SK-N-SH (cell line): ENCODE measurements at regions not wholly inside any gene's neighbourhood (a gene's known extent, or its start where the extent isn't known, plus 50 kb on each side); places are given as distances from the start of the nearest gene placed in this dataset.

Source experiments
- CTCF ChIA-PET: fragments of 300-600, 350-600 bp; formaldehyde crosslinking; extraction: SDS; loops from one replicate; lab custom pipeline; 2021; lab: Yijun Ruan, JAX
- POLR2A ChIA-PET: fragments of 350-600 bp; sonication (Branson Sonifier 250); formaldehyde crosslinking; extraction: SDS; loops from one replicate; lab custom pipeline; 2020; ENCODE audit warnings: antibody characterized with exemption, inconsistent platforms; lab: Yijun Ruan, JAX
- DNase-seq: peaks from one replicate; pipeline ENCODE4 v3.0.0; 2012
- H2AFZ ChIP-seq: fragments of 200-600 bp; sonication (generic); 2 replicates; pipeline ENCODE4 v1.8.1; 2016; ENCODE audit warnings: antibody characterized with exemption, mild to moderate bottlenecking, low read depth
- H3F3A ChIP-seq: fragments of 200-600 bp; sonication (generic); replicated peaks from 2 replicates; pipeline ENCODE3; 2016; ENCODE audit warnings: antibody characterized with exemption, mild to moderate bottlenecking; ENCODE audit not compliant: insufficient read depth
- H3K27ac ChIP-seq, 2 experiments: fragments of 200-500 bp in 1 of 2; fragments of 200-600 bp in 1 of 2; sonication (Bioruptor generic) in 1 of 2; sonication (generic), shearing (Covaris generic) in 1 of 2; 2 replicates each; pipeline versions ENCODE4 v1.5.1 to v1.6.1; 2014 to 2016; ENCODE audit warnings: low read depth in 2 of 2, inconsistent platforms in 1 of 2, low read length in 1 of 2, mild to moderate bottlenecking in 1 of 2, mixed read lengths in 1 of 2
- H3K27me3 ChIP-seq: fragments of 200-600 bp; sonication (generic), shearing (Covaris generic); 2 replicates; pipeline ENCODE4 v1.6.1; 2016; ENCODE audit warnings: mixed run types; ENCODE audit not compliant: insufficient read depth
- H3K36me3 ChIP-seq, 2 experiments: fragments of 200-500 bp in 1 of 2; fragments of 200-600 bp in 1 of 2; sonication (Bioruptor generic) in 1 of 2; sonication (generic) in 1 of 2; replicated peaks in 1 of 2; 2 replicates each; pipeline versions ENCODE3 to v1.5.1; 2014 to 2016; ENCODE audit warnings: low read length in 1 of 2, mild to moderate bottlenecking in 1 of 2; ENCODE audit not compliant: insufficient read depth in 2 of 2, control insufficient read depth in 1 of 2
- H3K4me1 ChIP-seq, 2 experiments: fragments of 200-500 bp in 1 of 2; fragments of 200-600 bp in 1 of 2; sonication (Bioruptor generic) in 1 of 2; sonication (generic), shearing (Covaris generic) in 1 of 2; 2 replicates each; pipeline versions ENCODE4 v1.5.1 to v1.6.1; 2014 to 2016; ENCODE audit warnings: low read depth in 1 of 2, low read length in 1 of 2, mixed run types in 1 of 2; ENCODE audit not compliant: insufficient read depth in 2 of 2, control insufficient read depth in 1 of 2
- H3K4me2 ChIP-seq: fragments of 200-600 bp; sonication (generic), shearing (Covaris generic); 2 replicates; pipeline ENCODE4 v1.6.1; 2017; ENCODE audit warnings: mixed run types
- H3K4me3 ChIP-seq, 2 experiments: fragments of 200-500 bp in 1 of 2; fragments of 200-600 bp in 1 of 2; sonication (Bioruptor generic) in 1 of 2; sonication (generic), shearing (Covaris generic) in 1 of 2; 2 replicates each; pipeline versions ENCODE4 v1.5.1 to v1.8.1; 2014 to 2016; ENCODE audit warnings: low read depth in 2 of 2, inconsistent platforms in 1 of 2, low read length in 1 of 2, mild to moderate bottlenecking in 1 of 2, mixed read lengths in 1 of 2, moderate library complexity in 1 of 2
- H3K79me2 ChIP-seq: fragments of 200-600 bp; sonication (generic); 2 replicates; pipeline ENCODE4 v1.8.1; 2017; ENCODE audit warnings: mild to moderate bottlenecking; ENCODE audit not compliant: insufficient read depth
- H3K9ac ChIP-seq: fragments of 200-600 bp; sonication (generic); 2 replicates; pipeline ENCODE4 v1.6.1; 2017; ENCODE audit warnings: mixed run types
- H3K9me2 ChIP-seq: fragments of 200-600 bp; sonication (generic); 2 replicates; pipeline ENCODE4 v1.6.1; 2017; ENCODE audit warnings: mixed run types
- H3K9me3 ChIP-seq: fragments of 200-600 bp; sonication (generic); 2 replicates; pipeline ENCODE4 v1.6.1; 2017; ENCODE audit warnings: mixed run types, mild to moderate bottlenecking, moderate library complexity
- H4K20me1 ChIP-seq: fragments of 200-600 bp; sonication (generic); 2 replicates; pipeline ENCODE4 v1.6.1; 2017; ENCODE audit warnings: mild to moderate bottlenecking, mixed run types; ENCODE audit not compliant: insufficient read depth
- CHD2 ChIP-seq: fragments of 150-350 bp; IDR thresholded peaks from 2 replicates; pipeline ENCODE4 v1.6.1; 2018; ENCODE audit warnings: low read length; ENCODE audit not compliant: partially characterized antibody
- EP300 ChIP-seq, 2 experiments: IDR thresholded peaks; 2 replicates each; pipeline versions ENCODE4 v1.4.0 to v1.6.1; 2012; ENCODE audit warnings: borderline replicate concordance in 1 of 2, low read depth in 1 of 2, low read length in 1 of 2
- FOSL2 ChIP-seq: IDR thresholded peaks from 2 replicates; pipeline ENCODE4 v1.4.0; 2012; ENCODE audit warnings: low read depth, mild to moderate bottlenecking, moderate library complexity, borderline replicate concordance
- GABPA ChIP-seq: IDR thresholded peaks from 2 replicates; pipeline ENCODE4 v1.4.0; 2012; ENCODE audit warnings: low read depth, mild to moderate bottlenecking
- GATA2 ChIP-seq: sonication (generic); formaldehyde crosslinking; IDR thresholded peaks from 2 replicates; pipeline ENCODE4 v1.5.0; 2020; ENCODE audit warnings: mild to moderate bottlenecking, missing genetic modification reagents
- NFIC ChIP-seq: IDR thresholded peaks from 2 replicates; pipeline ENCODE4 v1.4.0; 2012; ENCODE audit warnings: borderline replicate concordance
- NRF1 ChIP-seq: IDR thresholded peaks from 2 replicates; pipeline ENCODE4 v1.6.1; 2012; ENCODE audit warnings: low read depth, mild to moderate bottlenecking, low read length
- PBX3 ChIP-seq: IDR thresholded peaks from 2 replicates; pipeline ENCODE4; 2012
- POLR2AphosphoS5 ChIP-seq: IDR thresholded peaks from 2 replicates; pipeline ENCODE4 v1.6.1; 2012; ENCODE audit warnings: low read depth, low read length
- RAD21 ChIP-seq: IDR thresholded peaks from 2 replicates; pipeline ENCODE4 v1.6.1; 2012; ENCODE audit warnings: mild to moderate bottlenecking, low read length
- RXRA ChIP-seq: IDR thresholded peaks from 2 replicates; pipeline ENCODE4 v1.4.0; 2012; ENCODE audit warnings: low read depth, mild to moderate bottlenecking, borderline replicate concordance
- SIN3A ChIP-seq: IDR thresholded peaks from 2 replicates; pipeline ENCODE4 v1.6.1; 2012; ENCODE audit warnings: low read depth, mild to moderate bottlenecking, low read length, moderate library complexity, borderline replicate concordance
- SMC3 ChIP-seq: IDR thresholded peaks from 2 replicates; pipeline ENCODE4 v1.6.1; 2012; ENCODE audit warnings: low read depth, low read length, improper control_type of control experiment
- TAF1 ChIP-seq: IDR thresholded peaks from 2 replicates; pipeline ENCODE4 v1.6.1; 2012; ENCODE audit warnings: low read depth, mild to moderate bottlenecking, low read length, moderate library complexity, borderline replicate concordance
- YY1 ChIP-seq: IDR thresholded peaks from 2 replicates; pipeline ENCODE4 v1.4.0; 2012; ENCODE audit warnings: low read depth, mild to moderate bottlenecking
- WGBS: methylation state at CpG from one replicate; pipeline ENCODE4 v1.1.6; 2017; ENCODE audit warnings: low lambda C conversion rate; 5-methylcytosine and 5-hydroxymethylcytosine counted together
- TF ChIP-seq, protein P1 (sequence below): fragments of 150-350 bp; IDR thresholded peaks from 2 replicates; pipeline ENCODE4 v1.6.1; 2017; ENCODE audit warnings: antibody characterized with exemption, low read length, low read depth, borderline replicate concordance
- TF ChIP-seq, protein P2 (sequence below): IDR thresholded peaks from 2 replicates; pipeline ENCODE4 v1.4.0; 2012; ENCODE audit warnings: low read depth
- TF ChIP-seq, protein P3 (sequence below): fragments of 150-350 bp; IDR thresholded peaks from 2 replicates; pipeline ENCODE4 v1.6.1; 2016; ENCODE audit warnings: mild to moderate bottlenecking, low read depth, low read length

- Histone ChIP-seq H3K9ac (no peak overlapping the region), H3K79me2 (no peaks in the 10 kb centered on the region)
- CTCF ChIA-PET, result no interaction called here
- TF ChIP-seq CHD2 (no peak), GATA2 (no peak), TAF1 (no peak), FOSL2 (no peak), NFIC (no peak), SIN3A (no peak), EP300 (IDR thresholded peaks at IDR 0.05; ENCODE audit: borderline replicate concordance in 1 of 2, low read depth in 1 of 2, low read length in 1 of 2) (no peak), SMC3 (no peak), GABPA (no peak), YY1 (no peak), PBX3 (no peak), NRF1 (no peak), POLR2AphosphoS5 (no peak), RXRA (no peak), RAD21 (no peak)
- TF ChIP-seq, protein P1, sequence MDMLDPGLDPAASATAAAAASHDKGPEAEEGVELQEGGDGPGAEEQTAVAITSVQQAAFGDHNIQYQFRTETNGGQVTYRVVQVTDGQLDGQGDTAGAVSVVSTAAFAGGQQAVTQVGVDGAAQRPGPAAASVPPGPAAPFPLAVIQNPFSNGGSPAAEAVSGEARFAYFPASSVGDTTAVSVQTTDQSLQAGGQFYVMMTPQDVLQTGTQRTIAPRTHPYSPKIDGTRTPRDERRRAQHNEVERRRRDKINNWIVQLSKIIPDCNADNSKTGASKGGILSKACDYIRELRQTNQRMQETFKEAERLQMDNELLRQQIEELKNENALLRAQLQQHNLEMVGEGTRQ, result no peak
- TF ChIP-seq, protein P2, sequence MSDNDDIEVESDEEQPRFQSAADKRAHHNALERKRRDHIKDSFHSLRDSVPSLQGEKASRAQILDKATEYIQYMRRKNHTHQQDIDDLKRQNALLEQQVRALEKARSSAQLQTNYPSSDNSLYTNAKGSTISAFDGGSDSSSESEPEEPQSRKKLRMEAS, result no peak
- TF ChIP-seq, protein P3, sequence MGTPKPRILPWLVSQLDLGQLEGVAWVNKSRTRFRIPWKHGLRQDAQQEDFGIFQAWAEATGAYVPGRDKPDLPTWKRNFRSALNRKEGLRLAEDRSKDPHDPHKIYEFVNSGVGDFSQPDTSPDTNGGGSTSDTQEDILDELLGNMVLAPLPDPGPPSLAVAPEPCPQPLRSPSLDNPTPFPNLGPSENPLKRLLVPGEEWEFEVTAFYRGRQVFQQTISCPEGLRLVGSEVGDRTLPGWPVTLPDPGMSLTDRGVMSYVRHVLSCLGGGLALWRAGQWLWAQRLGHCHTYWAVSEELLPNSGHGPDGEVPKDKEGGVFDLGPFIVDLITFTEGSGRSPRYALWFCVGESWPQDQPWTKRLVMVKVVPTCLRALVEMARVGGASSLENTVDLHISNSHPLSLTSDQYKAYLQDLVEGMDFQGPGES, result no peak
- TF ChIP-seq, all 33 proteins: peak for 0
- Histone ChIP-seq H3K4me3 (no peak overlapping the region), H3K9me2 (no peaks in the 10 kb centered on the region), H2AFZ (no peak overlapping the region), H3K36me3 (peaks cover 0 to 8% of the 10 kb centered on the region in 2 experiments), H3K9me3 (peaks cover 9% of the 10 kb centered on the region; the same call in 1 of the 2 replicates), H3K4me2 (no peak overlapping the region), H4K20me1 (no peaks in the 10 kb centered on the region), H3F3A (peaks cover 24% of the 10 kb centered on the region), H3K27ac (no peak overlapping the region), H3K4me1 (peaks cover 0 to 7% of the 10 kb centered on the region in 2 experiments; a peak in 1 of 4 replicates), H3K27me3 (no peaks in the 10 kb centered on the region)
- 21% methylated on average over 1 of the region's 1 CpG for WGBS
- POLR2A ChIA-PET, result no interaction called here
- no peak for DNase-seq
Observed at GRCh38 chr12:46910830-46911229, 85.0 kb upstream of the SLC38A4 start.
